Left ventricle myocardium superior (tissue), 1 donor: ENCODE measurements at regions not wholly inside any gene's neighbourhood (a gene's known extent, or its start where the extent isn't known, plus 50 kb on each side); places are given as distances from the start of the nearest gene placed in this dataset.
"Not testable (repeated sequence)": the region's sequence is repeated elsewhere in the genome, so short reads cannot be mapped to it uniquely, and the experiment has no call there.

Source experiments
- ATAC-seq: fragments of 200-7000 bp; cut with Tn5 transposase; one replicate; pipeline ENCODE4 v1.9.1; 2020; ENCODE audit warnings: mild to moderate bottlenecking, moderate library complexity
- DNase-seq: peaks from one replicate; pipeline ENCODE4 v3.0.0-alpha.2; 2020
- intact Hi-C: fragments of 100-400 bp; cut with micrococcal nuclease; formaldehyde crosslinking; loops from one replicate; pipeline ENCODE4 v1.11.0; 2022
- donor health status: DM: no; HTN: yes; CAD: no; lungs with severe emphysema.

GRCh38 chr3:26233374-26233773, 389.2 kb upstream of the LRRC3B start:
- intact Hi-C loops = no loop called here
- ATAC-seq (no peak), DNase-seq (no peak)

- intact Hi-C loops = no loop called here
- DNase-seq (no peak), ATAC-seq (peak; percentile 43)
These were observed 386.0 kb upstream of the LRRC3B start for GRCh38 chr3:26236531-26236930.

- ATAC-seq = peak; percentile 38
- intact Hi-C loops = no loop called here
- DNase-seq = peak; percentile 24
These were observed 385.4 kb upstream of the LRRC3B start for GRCh38 chr3:26237036-26237682.

- ATAC-seq, intact Hi-C loops, DNase-seq: not testable (repeated sequence)
These were observed 378.0 kb upstream of the LRRC3B start for GRCh38 chr3:26244586-26244985.

- intact Hi-C loops = no loop called here
- DNase-seq (no peak), ATAC-seq (no peak)
These were observed 377.3 kb upstream of the LRRC3B start for GRCh38 chr3:26245236-26245635.

GRCh38 chr3:26246901-26247300, 375.7 kb upstream of the LRRC3B start:
- DNase-seq (no peak), ATAC-seq (no peak)
- intact Hi-C loops = no loop called here

GRCh38 chr3:26247712-26248111, 374.9 kb upstream of the LRRC3B start:
- intact Hi-C loops = no loop called here
- ATAC-seq = no peak
- DNase-seq = no peak

- DNase-seq (no peak), ATAC-seq (no peak)
- intact Hi-C loops = no loop called here
These were observed 370.6 kb upstream of the LRRC3B start for GRCh38 chr3:26252001-26252400.

GRCh38 chr3:26256224-26256623, 366.3 kb upstream of the LRRC3B start:
- ATAC-seq (no peak), DNase-seq (no peak)
- intact Hi-C loops = no loop called here

GRCh38 chr3:26259176-26259575, 363.4 kb upstream of the LRRC3B start:
- intact Hi-C loops = no loop called here
- DNase-seq = no peak
- ATAC-seq = no peak

GRCh38 chr3:26260139-26260538, 362.4 kb upstream of the LRRC3B start:
- ATAC-seq (peak; percentile 26), DNase-seq (no peak)
- intact Hi-C loops = no loop called here

GRCh38 chr3:26264708-26265107, 357.9 kb upstream of the LRRC3B start:
- intact Hi-C loops = no loop called here
- no peak for ATAC-seq
- DNase-seq = no peak

- no peak for DNase-seq
- ATAC-seq = no peak
- intact Hi-C loops = no loop called here
These were observed 350.7 kb upstream of the LRRC3B start for GRCh38 chr3:26271848-26272247.

- intact Hi-C loops = no loop called here
- ATAC-seq (no peak), DNase-seq (no peak)
These were observed 349.4 kb upstream of the LRRC3B start for GRCh38 chr3:26273196-26273595.

- no peak for ATAC-seq
- intact Hi-C loops = no loop called here
- DNase-seq = no peak
These were observed 343.5 kb upstream of the LRRC3B start for GRCh38 chr3:26279091-26279490.

GRCh38 chr3:26280517-26280916, 342.1 kb upstream of the LRRC3B start:
- DNase-seq (no peak), ATAC-seq (no peak)
- intact Hi-C loops = no loop called here

GRCh38 chr3:26281284-26281985, 341.1 kb upstream of the LRRC3B start:
- no peak for ATAC-seq
- DNase-seq = no peak
- intact Hi-C loops = no loop called here

GRCh38 chr3:26284503-26284902, 338.1 kb upstream of the LRRC3B start:
- DNase-seq, ATAC-seq, intact Hi-C loops: not testable (repeated sequence)

GRCh38 chr3:26291840-26292239, 330.7 kb upstream of the LRRC3B start:
- DNase-seq (no peak), ATAC-seq (no peak)
- intact Hi-C loops = no loop called here

GRCh38 chr3:26292780-26293179, 329.8 kb upstream of the LRRC3B start:
- ATAC-seq (no peak), DNase-seq (no peak)
- intact Hi-C loops = no loop called here

GRCh38 chr3:26293329-26293844, 329.2 kb upstream of the LRRC3B start:
- no peak for ATAC-seq
- DNase-seq = no peak
- intact Hi-C loops = no loop called here
